Loucy (cell line): ENCODE measurements at regions not wholly inside any gene's neighbourhood (a gene's known extent, or its start where the extent isn't known, plus 50 kb on each side); places are given as distances from the start of the nearest gene placed in this dataset.

Source experiments
- EZH2phosphoT487 ChIP-seq: fragments of 200-600 bp; IDR thresholded peaks from 2 replicates; pipeline ENCODE4 v1.6.1; 2018; ENCODE audit warnings: antibody characterized with exemption, mild to moderate bottlenecking, moderate library complexity, borderline replicate concordance
- TF ChIP-seq, protein P1 (sequence below): fragments of 200-600 bp; sonication (generic); conservative IDR thresholded peaks from 2 replicates; pipeline ENCODE4 v1.5.1; 2014; ENCODE audit warnings: mild to moderate bottlenecking, antibody characterized with exemption, low read length

DNA sequence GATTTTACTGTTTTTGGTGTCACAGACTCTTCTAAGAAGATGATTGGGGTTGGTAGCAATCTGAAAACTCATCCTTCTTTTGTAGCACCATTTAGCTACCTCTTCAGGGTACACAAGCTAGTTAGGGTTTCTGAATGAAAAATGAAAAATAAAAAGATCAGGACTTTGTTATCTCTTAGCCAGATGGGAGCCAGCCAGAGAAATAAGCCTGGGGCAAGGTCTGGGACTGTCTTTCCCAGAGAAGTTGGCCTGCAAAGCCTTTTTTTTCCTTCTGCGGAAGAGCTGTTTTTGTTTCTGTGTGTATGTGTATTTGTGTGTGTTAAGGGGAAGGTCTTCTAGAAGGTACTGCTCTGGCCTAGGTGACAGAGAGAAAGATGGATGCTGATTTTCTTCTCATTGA lies 150.7 kb upstream of the AGTR1 start:
- no peak for TF ChIP-seq EZH2phosphoT487
- TF ChIP-seq, protein P1, sequence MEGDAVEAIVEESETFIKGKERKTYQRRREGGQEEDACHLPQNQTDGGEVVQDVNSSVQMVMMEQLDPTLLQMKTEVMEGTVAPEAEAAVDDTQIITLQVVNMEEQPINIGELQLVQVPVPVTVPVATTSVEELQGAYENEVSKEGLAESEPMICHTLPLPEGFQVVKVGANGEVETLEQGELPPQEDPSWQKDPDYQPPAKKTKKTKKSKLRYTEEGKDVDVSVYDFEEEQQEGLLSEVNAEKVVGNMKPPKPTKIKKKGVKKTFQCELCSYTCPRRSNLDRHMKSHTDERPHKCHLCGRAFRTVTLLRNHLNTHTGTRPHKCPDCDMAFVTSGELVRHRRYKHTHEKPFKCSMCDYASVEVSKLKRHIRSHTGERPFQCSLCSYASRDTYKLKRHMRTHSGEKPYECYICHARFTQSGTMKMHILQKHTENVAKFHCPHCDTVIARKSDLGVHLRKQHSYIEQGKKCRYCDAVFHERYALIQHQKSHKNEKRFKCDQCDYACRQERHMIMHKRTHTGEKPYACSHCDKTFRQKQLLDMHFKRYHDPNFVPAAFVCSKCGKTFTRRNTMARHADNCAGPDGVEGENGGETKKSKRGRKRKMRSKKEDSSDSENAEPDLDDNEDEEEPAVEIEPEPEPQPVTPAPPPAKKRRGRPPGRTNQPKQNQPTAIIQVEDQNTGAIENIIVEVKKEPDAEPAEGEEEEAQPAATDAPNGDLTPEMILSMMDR, result no peak
